ENCODE measurements at regions not wholly inside any gene's neighbourhood (a gene's known extent, or its start where the extent isn't known, plus 50 kb on each side); places are given as distances from the start of the nearest gene placed in this dataset.
A peak's percentile ranks its signal among the peaks of the same experiment; 100 is the strongest.

DNA sequence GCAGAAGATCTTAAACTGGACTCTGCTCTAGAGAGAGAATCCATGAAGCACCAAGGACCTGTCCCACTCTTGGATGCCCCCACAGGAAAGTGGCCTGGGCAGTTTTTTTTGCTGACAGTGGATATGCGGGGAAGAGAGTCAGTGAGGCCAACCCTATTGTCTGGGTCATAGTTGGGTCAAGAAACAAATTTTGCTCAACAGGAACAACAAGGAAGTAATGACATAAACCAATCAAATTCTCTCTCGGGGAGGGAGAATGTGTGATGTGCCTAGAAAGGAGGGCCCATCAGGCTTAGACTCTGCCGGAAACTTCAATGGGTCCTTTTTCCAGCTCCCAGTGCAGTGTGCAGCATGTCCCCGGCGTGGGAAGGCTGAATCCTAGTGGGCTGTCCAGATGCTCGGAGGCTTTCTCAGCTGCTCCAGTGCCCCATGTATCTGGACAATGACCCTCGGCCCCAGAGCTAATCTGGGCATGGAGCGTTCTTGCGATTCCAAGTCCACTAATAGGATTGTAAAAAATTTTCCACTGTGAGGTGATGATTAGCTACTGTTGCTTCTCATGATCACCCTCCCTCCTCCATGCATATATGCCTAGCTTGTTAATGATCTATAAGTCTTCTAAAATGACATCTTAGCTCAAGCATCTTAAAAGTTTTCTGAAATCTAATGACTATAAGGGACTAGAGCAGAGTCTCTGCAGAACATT, 101.0 kb downstream of the SNX19 start:
- peak; percentile 41 for DNase-seq

DNA sequence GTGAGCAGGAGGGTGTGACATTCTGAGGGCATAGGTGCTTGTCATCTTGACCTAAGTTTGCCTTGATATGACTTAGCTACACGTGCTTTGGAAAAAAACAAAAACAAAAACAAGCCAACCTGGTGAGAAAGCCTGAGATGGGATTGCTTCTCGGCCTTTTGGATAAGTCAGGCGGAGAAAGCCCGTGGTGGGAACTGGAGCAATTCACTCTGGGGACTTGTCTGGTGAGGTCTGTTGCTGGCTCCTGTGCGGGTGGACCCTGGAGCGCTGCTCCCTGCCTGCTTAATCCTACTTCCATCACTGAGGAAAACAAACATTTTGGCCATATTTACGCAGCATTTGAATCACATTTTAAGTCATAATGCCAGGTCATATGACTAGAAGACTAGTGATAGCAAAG, 100.3 kb downstream of the SNX19 start:
- TF ChIP-seq, protein P1, sequence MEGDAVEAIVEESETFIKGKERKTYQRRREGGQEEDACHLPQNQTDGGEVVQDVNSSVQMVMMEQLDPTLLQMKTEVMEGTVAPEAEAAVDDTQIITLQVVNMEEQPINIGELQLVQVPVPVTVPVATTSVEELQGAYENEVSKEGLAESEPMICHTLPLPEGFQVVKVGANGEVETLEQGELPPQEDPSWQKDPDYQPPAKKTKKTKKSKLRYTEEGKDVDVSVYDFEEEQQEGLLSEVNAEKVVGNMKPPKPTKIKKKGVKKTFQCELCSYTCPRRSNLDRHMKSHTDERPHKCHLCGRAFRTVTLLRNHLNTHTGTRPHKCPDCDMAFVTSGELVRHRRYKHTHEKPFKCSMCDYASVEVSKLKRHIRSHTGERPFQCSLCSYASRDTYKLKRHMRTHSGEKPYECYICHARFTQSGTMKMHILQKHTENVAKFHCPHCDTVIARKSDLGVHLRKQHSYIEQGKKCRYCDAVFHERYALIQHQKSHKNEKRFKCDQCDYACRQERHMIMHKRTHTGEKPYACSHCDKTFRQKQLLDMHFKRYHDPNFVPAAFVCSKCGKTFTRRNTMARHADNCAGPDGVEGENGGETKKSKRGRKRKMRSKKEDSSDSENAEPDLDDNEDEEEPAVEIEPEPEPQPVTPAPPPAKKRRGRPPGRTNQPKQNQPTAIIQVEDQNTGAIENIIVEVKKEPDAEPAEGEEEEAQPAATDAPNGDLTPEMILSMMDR (IDR thresholded peaks at IDR 0.05; ENCODE audit: low read depth, low read length), result no peak
- DNase-seq, result no peak

More for the DNA sequence above, 101.0 kb downstream of the SNX19 start:
- H3K4me3 ChIP-seq (ENCODE audit: low read depth, low read length), result no peak overlapping the region
- no peak overlapping the region for H3K27ac ChIP-seq
- no peaks in the 10 kb centered on the region for H3K36me3 ChIP-seq
- H3K9me3 ChIP-seq (ENCODE audit: severe bottlenecking), result no peaks in the 10 kb centered on the region
- H3K27me3 ChIP-seq (ENCODE audit: insufficient read depth, low read depth, severe bottlenecking), result no peaks in the 10 kb centered on the region
- TF ChIP-seq, protein P1 (IDR thresholded peaks at IDR 0.05; ENCODE audit: low read depth, low read length), result no peak

DNA sequence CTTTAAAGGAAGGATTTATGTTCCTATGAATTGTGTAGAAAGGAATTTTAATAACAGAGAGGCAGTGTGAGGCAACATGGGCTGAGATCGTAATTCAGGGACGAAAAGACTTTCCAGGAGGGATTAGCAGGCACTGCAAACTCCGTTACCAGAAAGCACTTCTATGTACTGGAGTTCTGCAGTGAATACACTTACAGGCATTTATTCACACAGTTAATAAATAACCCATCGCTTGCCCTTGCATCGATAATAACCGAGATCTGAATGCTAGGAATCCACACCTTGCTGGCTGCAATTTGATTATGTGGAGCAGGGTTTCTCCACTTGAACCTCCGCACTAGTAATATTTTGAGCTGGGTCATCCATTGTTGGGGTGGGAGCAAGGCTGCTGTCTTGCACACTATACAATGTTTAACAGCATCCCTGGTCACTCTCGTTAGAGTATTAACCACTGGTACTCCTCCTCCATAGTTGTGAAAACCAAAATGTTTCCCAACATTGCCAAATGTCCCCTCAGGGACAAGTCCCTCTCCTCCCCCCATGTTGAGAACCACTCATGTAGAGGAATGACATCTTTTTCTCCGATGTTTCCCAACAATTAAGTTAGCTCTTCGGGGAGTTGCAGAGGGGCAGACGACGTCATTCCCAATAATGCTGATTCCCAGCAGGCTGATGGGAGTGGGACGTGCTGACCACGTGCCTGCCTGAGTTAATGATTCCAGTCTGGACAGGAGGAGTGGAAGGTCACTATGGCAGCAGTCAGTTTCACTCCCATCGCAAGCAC, 99.5 kb downstream of the SNX19 start:
- H3K27ac ChIP-seq, result no peak overlapping the region
- TF ChIP-seq, protein P1 (IDR thresholded peaks at IDR 0.05; ENCODE audit: low read depth, low read length), result no peak
- DNase-seq, result no peak

More for the DNA sequence above, 100.3 kb downstream of the SNX19 start:
- H3K36me3 ChIP-seq, result no peaks in the 10 kb centered on the region
- H3K4me3 ChIP-seq (ENCODE audit: low read depth, low read length), result no peak overlapping the region
- H3K9me3 ChIP-seq (ENCODE audit: severe bottlenecking), result no peaks in the 10 kb centered on the region
- H3K27ac ChIP-seq, result no peak overlapping the region
- no peaks in the 10 kb centered on the region for H3K27me3 ChIP-seq (ENCODE audit: insufficient read depth, low read depth, severe bottlenecking)

DNA sequence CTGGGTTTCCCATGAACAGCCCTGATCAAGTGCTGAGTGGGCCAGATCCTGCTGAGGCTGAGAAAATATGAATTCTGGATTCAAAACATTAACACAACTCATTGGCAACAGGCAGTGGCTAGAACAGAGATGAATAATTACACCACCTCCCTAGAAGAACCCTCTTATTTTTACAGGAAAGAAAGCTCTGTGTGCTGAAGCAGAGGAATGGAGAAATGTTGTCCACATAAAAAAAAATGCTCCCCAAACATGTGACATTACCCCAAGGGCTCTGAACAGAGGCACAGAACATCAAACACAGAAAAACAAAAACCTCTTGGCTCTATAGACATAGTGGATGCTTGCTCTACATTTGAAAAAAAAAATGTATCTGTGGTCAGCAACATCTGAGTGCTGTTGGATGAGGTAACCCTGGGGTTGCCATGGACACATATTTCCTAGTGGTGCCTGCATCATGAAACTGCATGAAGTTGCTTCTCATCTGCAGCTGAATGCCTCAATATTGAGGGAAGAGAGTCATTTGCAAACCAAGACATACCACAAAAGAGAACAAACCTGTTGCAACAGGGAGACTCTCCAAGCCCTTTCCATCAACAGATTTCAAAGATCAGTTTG, 98.8 kb downstream of the SNX19 start:
- Histone ChIP-seq H3K27me3 (ENCODE audit: insufficient read depth, low read depth, severe bottlenecking) (no peaks in the 10 kb centered on the region), H3K36me3 (no peaks in the 10 kb centered on the region), H3K9me3 (ENCODE audit: severe bottlenecking) (no peaks in the 10 kb centered on the region), H3K27ac (no peak overlapping the region), H3K4me3 (ENCODE audit: low read depth, low read length) (no peak overlapping the region)
- no peak for DNase-seq
- TF ChIP-seq, protein P1 (IDR thresholded peaks at IDR 0.05; ENCODE audit: low read depth, low read length), result no peak

More for the DNA sequence above, 99.5 kb downstream of the SNX19 start:
- no peaks in the 10 kb centered on the region for H3K36me3 ChIP-seq
- H3K27me3 ChIP-seq (ENCODE audit: insufficient read depth, low read depth, severe bottlenecking), result no peaks in the 10 kb centered on the region
- no peaks in the 10 kb centered on the region for H3K9me3 ChIP-seq (ENCODE audit: severe bottlenecking)
- H3K4me3 ChIP-seq (ENCODE audit: low read depth, low read length), result no peak overlapping the region

DNA sequence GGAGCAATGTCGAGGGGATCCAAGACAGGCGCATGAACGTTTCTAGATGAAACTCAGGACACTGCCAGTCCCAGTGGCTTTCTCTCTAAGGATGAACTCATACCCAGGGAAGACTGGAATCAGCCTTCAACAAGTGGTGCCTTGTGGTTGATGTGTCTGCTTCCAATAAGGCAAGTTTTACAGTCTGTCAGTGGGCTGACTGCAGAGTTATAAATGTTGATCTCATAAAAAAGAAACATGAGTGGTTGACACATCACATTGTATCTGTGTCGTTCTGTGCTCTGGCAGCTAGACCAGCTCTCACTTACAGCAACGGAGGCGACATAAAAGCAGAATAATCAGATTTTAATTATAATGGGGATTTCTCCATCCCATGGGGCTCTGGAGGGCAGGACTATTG, 96.7 kb downstream of the SNX19 start:
- TF ChIP-seq, protein P1 (IDR thresholded peaks at IDR 0.05; ENCODE audit: low read depth, low read length), result no peak
- Histone ChIP-seq H3K27ac (no peak overlapping the region), H3K27me3 (ENCODE audit: insufficient read depth, low read depth, severe bottlenecking) (no peaks in the 10 kb centered on the region), H3K36me3 (no peaks in the 10 kb centered on the region), H3K4me3 (ENCODE audit: low read depth, low read length) (no peak overlapping the region), H3K9me3 (ENCODE audit: severe bottlenecking) (no peaks in the 10 kb centered on the region)
- no peak for DNase-seq

Data from WERI-Rb-1 (cell line).